Loucy (cell line): ENCODE measurements at regions not wholly inside any gene's neighbourhood (a gene's known extent, or its start where the extent isn't known, plus 50 kb on each side); places are given as distances from the start of the nearest gene placed in this dataset.

Experiments
- H2AFZ ChIP-seq: fragments of 200-600 bp; sonication (generic); 2 replicates; pipeline ENCODE4 v1.6.0; 2016; ENCODE audit warnings: antibody characterized with exemption, mild to moderate bottlenecking, low read length, moderate library complexity
- H3F3A ChIP-seq: fragments of 200-600 bp; 2 replicates; pipeline ENCODE4 v1.6.0; 2016; ENCODE audit warnings: antibody characterized with exemption, low read depth, mild to moderate bottlenecking
- H3K27me3 ChIP-seq: fragments of 200-600 bp; sonication (generic); 2 replicates; pipeline ENCODE4 v1.6.1; 2014; ENCODE audit warnings: low read length, mild to moderate bottlenecking; ENCODE audit not compliant: insufficient read depth, poor library complexity, severe bottlenecking
- H3K36me3 ChIP-seq: fragments of 200-600 bp; sonication (generic); 2 replicates; pipeline ENCODE4 v1.6.1; 2016; ENCODE audit warnings: low read length; ENCODE audit not compliant: insufficient read depth
- H3K4me1 ChIP-seq: fragments of 200-600 bp; sonication (generic); 2 replicates; pipeline ENCODE4 v1.5.1; 2014; ENCODE audit warnings: low read length, mild to moderate bottlenecking; ENCODE audit not compliant: insufficient read depth, poor library complexity, severe bottlenecking
- H3K4me2 ChIP-seq: fragments of 200-600 bp; sonication (generic); 2 replicates; pipeline ENCODE4 v1.6.0; 2014; ENCODE audit warnings: antibody characterized with exemption, low read length, low read depth, mild to moderate bottlenecking; ENCODE audit not compliant: poor library complexity, severe bottlenecking
- H3K4me3 ChIP-seq: fragments of 200-600 bp; sonication (generic); 2 replicates; pipeline ENCODE4 v1.5.1; 2014; ENCODE audit warnings: low read length, mild to moderate bottlenecking, mixed read lengths; ENCODE audit not compliant: poor library complexity, severe bottlenecking
- H3K79me2 ChIP-seq: fragments of 200-600 bp; sonication (generic); 2 replicates; pipeline ENCODE4 v1.6.1; 2014; ENCODE audit warnings: low read length; ENCODE audit not compliant: insufficient read depth
- H3K9ac ChIP-seq: fragments of 200-600 bp; sonication (generic); 2 replicates; pipeline ENCODE4 v1.6.0; 2014; ENCODE audit warnings: mild to moderate bottlenecking, low read depth, low read length, moderate library complexity; ENCODE audit not compliant: poor library complexity, severe bottlenecking
- H3K9me2 ChIP-seq: fragments of 200-600 bp; sonication (generic); replicated peaks from 2 replicates; pipeline ENCODE4 v1.6.1; 2016; ENCODE audit warnings: low read depth, low read length, mixed read lengths
- H3K9me3 ChIP-seq: fragments of 200-600 bp; sonication (generic); 2 replicates; pipeline ENCODE4 v1.6.1; 2014; ENCODE audit warnings: mild to moderate bottlenecking, antibody characterized with exemption, low read length, low read depth; ENCODE audit not compliant: insufficient read depth
- H4K20me1 ChIP-seq: fragments of 200-600 bp; sonication (generic); 2 replicates; pipeline ENCODE4 v1.6.0; 2014; ENCODE audit warnings: antibody characterized with exemption, low read length, mild to moderate bottlenecking; ENCODE audit not compliant: insufficient read depth, poor library complexity, severe bottlenecking
- EZH2phosphoT487 ChIP-seq: fragments of 200-600 bp; IDR thresholded peaks from 2 replicates; pipeline ENCODE4 v1.6.1; 2018; ENCODE audit warnings: antibody characterized with exemption, mild to moderate bottlenecking, moderate library complexity, borderline replicate concordance
- TF ChIP-seq, protein P1 (sequence below): fragments of 200-600 bp; sonication (generic); conservative IDR thresholded peaks from 2 replicates; pipeline ENCODE4 v1.5.1; 2014; ENCODE audit warnings: mild to moderate bottlenecking, antibody characterized with exemption, low read length

DNA sequence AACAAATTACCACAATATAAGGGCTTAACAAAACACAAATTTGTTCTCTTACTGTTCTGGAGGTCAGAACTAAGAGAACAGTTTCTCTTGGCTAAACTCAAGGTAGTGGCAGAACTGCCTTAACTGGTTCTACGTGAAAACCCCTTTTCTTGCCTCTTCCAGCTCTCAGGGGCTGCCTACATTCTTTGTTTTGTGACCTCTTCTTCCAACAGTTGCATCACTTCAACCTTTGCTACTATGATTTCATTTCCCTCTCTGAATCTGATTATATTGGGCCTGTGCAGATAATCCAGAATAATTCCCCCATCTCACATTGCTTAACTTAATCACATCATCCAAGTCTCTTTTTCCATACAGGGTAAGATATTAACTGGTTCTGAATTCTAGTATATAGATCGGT, 624.6 kb downstream of the ZPLD1 start:
- TF ChIP-seq, protein P1, sequence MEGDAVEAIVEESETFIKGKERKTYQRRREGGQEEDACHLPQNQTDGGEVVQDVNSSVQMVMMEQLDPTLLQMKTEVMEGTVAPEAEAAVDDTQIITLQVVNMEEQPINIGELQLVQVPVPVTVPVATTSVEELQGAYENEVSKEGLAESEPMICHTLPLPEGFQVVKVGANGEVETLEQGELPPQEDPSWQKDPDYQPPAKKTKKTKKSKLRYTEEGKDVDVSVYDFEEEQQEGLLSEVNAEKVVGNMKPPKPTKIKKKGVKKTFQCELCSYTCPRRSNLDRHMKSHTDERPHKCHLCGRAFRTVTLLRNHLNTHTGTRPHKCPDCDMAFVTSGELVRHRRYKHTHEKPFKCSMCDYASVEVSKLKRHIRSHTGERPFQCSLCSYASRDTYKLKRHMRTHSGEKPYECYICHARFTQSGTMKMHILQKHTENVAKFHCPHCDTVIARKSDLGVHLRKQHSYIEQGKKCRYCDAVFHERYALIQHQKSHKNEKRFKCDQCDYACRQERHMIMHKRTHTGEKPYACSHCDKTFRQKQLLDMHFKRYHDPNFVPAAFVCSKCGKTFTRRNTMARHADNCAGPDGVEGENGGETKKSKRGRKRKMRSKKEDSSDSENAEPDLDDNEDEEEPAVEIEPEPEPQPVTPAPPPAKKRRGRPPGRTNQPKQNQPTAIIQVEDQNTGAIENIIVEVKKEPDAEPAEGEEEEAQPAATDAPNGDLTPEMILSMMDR = no peak
- TF ChIP-seq EZH2phosphoT487 = no peak
- H3K4me1 ChIP-seq = peaks cover 14% of the 10 kb centered on the region
- H3K4me2 ChIP-seq = no peak overlapping the region
- no peaks in the 10 kb centered on the region for H3K27me3 ChIP-seq
- no peak overlapping the region for H3K4me3 ChIP-seq
- no peaks in the 10 kb centered on the region for H4K20me1 ChIP-seq
- H2AFZ ChIP-seq = peak overlapping the region; percentile 42; the same call in 1 of the 2 replicates
- no peaks in the 10 kb centered on the region for H3K9me2 ChIP-seq
- no peaks in the 10 kb centered on the region for H3F3A ChIP-seq
- H3K36me3 ChIP-seq = no peaks in the 10 kb centered on the region
- no peak overlapping the region for H3K9ac ChIP-seq
- no peaks in the 10 kb centered on the region for H3K79me2 ChIP-seq
- H3K9me3 ChIP-seq = no peaks in the 10 kb centered on the region

DNA sequence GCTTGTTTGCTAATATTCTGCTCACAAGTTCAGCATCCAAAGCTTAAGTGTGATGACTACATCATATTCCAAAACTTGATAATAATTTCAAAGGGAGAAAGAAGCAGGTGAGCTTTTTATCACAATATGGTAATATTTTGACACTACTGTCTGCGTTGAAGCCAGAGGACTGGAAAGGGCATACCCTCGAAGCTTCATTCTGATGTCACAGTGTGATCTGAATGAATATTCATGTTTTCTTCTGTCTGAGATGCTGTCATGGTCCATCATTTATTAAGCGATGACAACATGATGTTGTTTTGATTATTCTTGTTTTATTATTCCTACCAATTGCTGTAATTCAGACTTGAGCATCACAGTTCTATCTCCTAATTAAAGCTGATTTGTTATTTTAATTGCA, 625.4 kb downstream of the ZPLD1 start:
- no peaks in the 10 kb centered on the region for H3F3A ChIP-seq
- no peak overlapping the region for H3K4me2 ChIP-seq
- TF ChIP-seq, protein P1 = no peak
- TF ChIP-seq EZH2phosphoT487 = no peak
- H3K4me1 ChIP-seq = peaks cover 14% of the 10 kb centered on the region
- no peak overlapping the region for H2AFZ ChIP-seq
- H3K4me3 ChIP-seq = no peak overlapping the region
- H3K9me3 ChIP-seq = no peaks in the 10 kb centered on the region
- no peaks in the 10 kb centered on the region for H3K36me3 ChIP-seq
- H4K20me1 ChIP-seq = no peaks in the 10 kb centered on the region
- H3K27me3 ChIP-seq = no peaks in the 10 kb centered on the region
- H3K79me2 ChIP-seq = no peaks in the 10 kb centered on the region
- no peak overlapping the region for H3K9ac ChIP-seq
- no peaks in the 10 kb centered on the region for H3K9me2 ChIP-seq

DNA sequence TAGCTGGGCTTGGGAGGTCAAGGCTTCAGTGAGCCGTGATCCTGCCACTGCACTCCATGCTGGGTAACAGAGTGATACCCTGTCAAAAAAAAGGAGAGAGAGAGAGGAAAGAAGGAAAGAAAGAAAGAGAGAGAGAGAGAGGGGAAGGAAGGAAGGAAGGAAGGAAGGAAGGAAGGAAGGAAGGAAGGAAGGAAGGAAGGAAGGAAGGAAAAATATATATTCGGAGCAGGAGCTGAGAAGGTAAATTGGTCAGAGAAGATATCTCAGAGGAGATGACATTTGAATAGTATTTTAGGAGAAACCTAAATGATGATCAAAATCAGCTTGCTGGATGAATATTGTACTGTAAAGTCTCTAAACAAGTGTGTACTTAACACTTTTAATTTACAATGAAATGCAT, 633.1 kb downstream of the ZPLD1 start:
- Histone ChIP-seq H3K9me3 (no peaks in the 10 kb centered on the region), H3K4me1 (no peaks in the 10 kb centered on the region), H3K4me3 (no peak overlapping the region), H3K27me3 (no peaks in the 10 kb centered on the region), H3K4me2 (no peak overlapping the region), H2AFZ (no peak overlapping the region), H3K79me2 (no peaks in the 10 kb centered on the region), H3K36me3 (no peaks in the 10 kb centered on the region), H3F3A (no peaks in the 10 kb centered on the region), H3K9ac (no peak overlapping the region), H4K20me1 (no peaks in the 10 kb centered on the region), H3K9me2 (no peaks in the 10 kb centered on the region)
- no peak for TF ChIP-seq EZH2phosphoT487
- TF ChIP-seq, protein P1 = no peak
